WERI-Rb-1 (cell line): ENCODE measurements at regions not wholly inside any gene's neighbourhood (a gene's known extent, or its start where the extent isn't known, plus 50 kb on each side); places are given as distances from the start of the nearest gene placed in this dataset.

Experiments
- DNase-seq: peaks from one replicate; pipeline ENCODE4 v3.0.0-alpha.2; 2020
- H3K27ac ChIP-seq: fragments of 250-450 bp; sonication (Bioruptor Pico); 2 replicates; pipeline ENCODE4 v1.5.1; 2020; ENCODE audit warnings: mild to moderate bottlenecking, moderate library complexity
- H3K27me3 ChIP-seq: fragments of 250-450 bp; sonication (Bioruptor Pico); 2 replicates; pipeline ENCODE4 v1.5.1; 2021; ENCODE audit warnings: mild to moderate bottlenecking, low read depth, moderate library complexity; ENCODE audit not compliant: insufficient read depth, severe bottlenecking
- H3K36me3 ChIP-seq: fragments of 250-450 bp; sonication (Bioruptor Pico); 2 replicates; pipeline ENCODE4 v1.5.1; 2020; ENCODE audit warnings: mild to moderate bottlenecking, moderate library complexity
- H3K4me3 ChIP-seq: 2 replicates; pipeline ENCODE4 v1.5.1; 2011; ENCODE audit warnings: low read depth, mild to moderate bottlenecking, control low read depth, low read length
- H3K9me3 ChIP-seq: fragments of 250-450 bp; sonication (Bioruptor Pico); 2 replicates; pipeline ENCODE4 v1.5.1; 2021; ENCODE audit warnings: mild to moderate bottlenecking, moderate library complexity; ENCODE audit not compliant: severe bottlenecking
- CTCF ChIP-seq: IDR thresholded peaks from 2 replicates; pipeline ENCODE4 v1.5.1; 2011; ENCODE audit warnings: low read depth, mild to moderate bottlenecking, control low read depth, inconsistent platforms, low read length

GRCh38 chr12:43094886-43095575 lies 457.0 kb downstream of the ADAMTS20 start:
- no peak for DNase-seq
- no peak for TF ChIP-seq CTCF
- H3K36me3 ChIP-seq = no peaks in the 10 kb centered on the region
- no peaks in the 10 kb centered on the region for H3K27me3 ChIP-seq
- no peak overlapping the region for H3K27ac ChIP-seq
- no peak overlapping the region for H3K4me3 ChIP-seq
- H3K9me3 ChIP-seq = no peaks in the 10 kb centered on the region

GRCh38 chr12:43090981-43091380 lies 461.0 kb downstream of the ADAMTS20 start:
- Histone ChIP-seq H3K27ac (no peak overlapping the region), H3K4me3 (no peak overlapping the region), H3K36me3 (no peaks in the 10 kb centered on the region), H3K27me3 (no peaks in the 10 kb centered on the region), H3K9me3 (no peaks in the 10 kb centered on the region)
- TF ChIP-seq CTCF = no peak
- no peak for DNase-seq

- no peak for TF ChIP-seq CTCF
- no peak for DNase-seq
- Histone ChIP-seq H3K27me3 (no peaks in the 10 kb centered on the region), H3K4me3 (no peak overlapping the region), H3K9me3 (no peaks in the 10 kb centered on the region), H3K36me3 (no peaks in the 10 kb centered on the region), H3K27ac (no peak overlapping the region)
Observed at GRCh38 chr12:43087195-43088091, 464.6 kb downstream of the ADAMTS20 start.

- no peak for DNase-seq
- TF ChIP-seq CTCF = no peak
- H3K4me3 ChIP-seq = no peak overlapping the region
- H3K27me3 ChIP-seq = no peaks in the 10 kb centered on the region
- H3K36me3 ChIP-seq = no peaks in the 10 kb centered on the region
- no peaks in the 10 kb centered on the region for H3K9me3 ChIP-seq
- H3K27ac ChIP-seq = no peak overlapping the region
Observed at GRCh38 chr12:43079476-43079875, 472.5 kb downstream of the ADAMTS20 start.

- Histone ChIP-seq H3K36me3 (no peaks in the 10 kb centered on the region), H3K9me3 (no peaks in the 10 kb centered on the region), H3K4me3 (no peak overlapping the region), H3K27ac (no peak overlapping the region), H3K27me3 (no peaks in the 10 kb centered on the region)
- TF ChIP-seq CTCF = no peak
- no peak for DNase-seq
Observed at GRCh38 chr12:43078976-43079375, 473.0 kb downstream of the ADAMTS20 start.
